Effector memory CD4-positive, alpha-beta T cell (primary cell): ENCODE measurements at regions not wholly inside any gene's neighbourhood (a gene's known extent, or its start where the extent isn't known, plus 50 kb on each side); places are given as distances from the start of the nearest gene placed in this dataset.
"Not testable (repeated sequence)": the region's sequence is repeated elsewhere in the genome, so short reads cannot be mapped to it uniquely, and the experiment has no call there.

Source experiments
- DNase-seq, 3 donors: peaks; one replicate each; pipeline ENCODE4 v3.0.0-alpha.2; 2020
- H3K27ac ChIP-seq: 2 replicates; pipeline ENCODE4 v1.7.0; 2013; ENCODE audit warnings: mild to moderate bottlenecking, low read length, moderate library complexity; ENCODE audit not compliant: insufficient read depth, poor library complexity, severe bottlenecking
- H3K27me3 ChIP-seq: replicated peaks from 2 replicates; pipeline ENCODE4 v1.7.0; 2013; ENCODE audit warnings: mild to moderate bottlenecking, low read length; ENCODE audit not compliant: insufficient read depth, control insufficient read depth, poor library complexity, severe bottlenecking
- H3K36me3 ChIP-seq: 2 replicates; pipeline ENCODE4 v1.7.0; 2013; ENCODE audit warnings: mild to moderate bottlenecking, low read length, moderate library complexity; ENCODE audit not compliant: control insufficient read depth, insufficient read depth
- H3K4me1 ChIP-seq: 2 replicates; pipeline ENCODE4 v1.7.0; 2013; ENCODE audit warnings: low read length, mild to moderate bottlenecking; ENCODE audit not compliant: control insufficient read depth, insufficient read depth, poor library complexity, severe bottlenecking
- H3K4me3 ChIP-seq: 2 replicates; pipeline ENCODE4 v1.7.0; 2013; ENCODE audit warnings: low read length, low read depth, mild to moderate bottlenecking; ENCODE audit not compliant: insufficient read depth, poor library complexity, severe bottlenecking
- H3K9me3 ChIP-seq: 2 replicates; pipeline ENCODE4 v1.7.0; 2013; ENCODE audit warnings: mild to moderate bottlenecking, low read length, moderate library complexity; ENCODE audit not compliant: control insufficient read depth

- DNase-seq, result no peak
- Histone ChIP-seq H3K36me3 (no peaks in the 10 kb centered on the region), H3K27ac (no peak overlapping the region), H3K27me3 (no peaks in the 10 kb centered on the region), H3K4me3 (no peak overlapping the region), H3K4me1 (no peaks in the 10 kb centered on the region), H3K9me3 (no peaks in the 10 kb centered on the region)
Measured at GRCh38 chr7:15816835-15817426, 130.4 kb upstream of the MEOX2 start.

- Histone ChIP-seq H3K4me3 (no peak overlapping the region), H3K4me1 (no peaks in the 10 kb centered on the region), H3K27ac (no peak overlapping the region)
Measured at GRCh38 chr7:15813448-15813847, 127.0 kb upstream of the MEOX2 start.

GRCh38 chr7:15810383-15810782 is 123.9 kb upstream of the MEOX2 start:
- H3K27ac ChIP-seq, H3K36me3 ChIP-seq, H3K4me1 ChIP-seq, H3K9me3 ChIP-seq, H3K27me3 ChIP-seq, H3K4me3 ChIP-seq, DNase-seq: not testable (repeated sequence)

More at GRCh38 chr7:15813448-15813847, 127.0 kb upstream of the MEOX2 start:
- H3K9me3 ChIP-seq, result no peaks in the 10 kb centered on the region
- no peaks in the 10 kb centered on the region for H3K27me3 ChIP-seq
- no peak for DNase-seq
- no peaks in the 10 kb centered on the region for H3K36me3 ChIP-seq

GRCh38 chr7:15809936-15810335 is 123.5 kb upstream of the MEOX2 start:
- H3K4me1 ChIP-seq, H3K36me3 ChIP-seq, H3K4me3 ChIP-seq, H3K9me3 ChIP-seq, H3K27me3 ChIP-seq, H3K27ac ChIP-seq, DNase-seq: not testable (repeated sequence)

- Histone ChIP-seq H3K27me3 (no peaks in the 10 kb centered on the region), H3K27ac (no peak overlapping the region), H3K9me3 (no peaks in the 10 kb centered on the region), H3K4me1 (no peaks in the 10 kb centered on the region), H3K36me3 (no peaks in the 10 kb centered on the region), H3K4me3 (no peak overlapping the region)
- no peak for DNase-seq
Measured at GRCh38 chr7:15805891-15806290, 119.4 kb upstream of the MEOX2 start.

GRCh38 chr7:15802425-15802824 is 115.9 kb upstream of the MEOX2 start:
- Histone ChIP-seq H3K27ac (no peak overlapping the region), H3K9me3 (no peaks in the 10 kb centered on the region), H3K4me1 (no peaks in the 10 kb centered on the region), H3K27me3 (no peaks in the 10 kb centered on the region), H3K4me3 (no peak overlapping the region), H3K36me3 (no peaks in the 10 kb centered on the region)
- no peak for DNase-seq

GRCh38 chr7:15801551-15801950 is 115.1 kb upstream of the MEOX2 start:
- Histone ChIP-seq H3K27me3 (no peaks in the 10 kb centered on the region), H3K4me1 (no peaks in the 10 kb centered on the region), H3K9me3 (no peaks in the 10 kb centered on the region), H3K36me3 (no peaks in the 10 kb centered on the region), H3K27ac (no peak overlapping the region), H3K4me3 (no peak overlapping the region)
- no peak for DNase-seq

GRCh38 chr7:15801041-15801440 is 114.6 kb upstream of the MEOX2 start:
- DNase-seq, result no peak
- Histone ChIP-seq H3K27me3 (no peaks in the 10 kb centered on the region), H3K4me3 (no peak overlapping the region), H3K9me3 (no peaks in the 10 kb centered on the region), H3K36me3 (no peaks in the 10 kb centered on the region), H3K4me1 (no peaks in the 10 kb centered on the region), H3K27ac (no peak overlapping the region)

- no peaks in the 10 kb centered on the region for H3K27me3 ChIP-seq
- H3K36me3 ChIP-seq, result no peaks in the 10 kb centered on the region
- no peak overlapping the region for H3K27ac ChIP-seq
- H3K9me3 ChIP-seq, result no peaks in the 10 kb centered on the region
- DNase-seq, result no peak
- H3K4me1 ChIP-seq, result no peaks in the 10 kb centered on the region
- H3K4me3 ChIP-seq, result no peak overlapping the region
Measured at GRCh38 chr7:15798081-15798480, 111.6 kb upstream of the MEOX2 start.

- H3K9me3 ChIP-seq, result no peaks in the 10 kb centered on the region
- no peak overlapping the region for H3K27ac ChIP-seq
- DNase-seq, result no peak
- no peaks in the 10 kb centered on the region for H3K4me1 ChIP-seq
- H3K27me3 ChIP-seq, result no peaks in the 10 kb centered on the region
- no peak overlapping the region for H3K4me3 ChIP-seq
- H3K36me3 ChIP-seq, result no peaks in the 10 kb centered on the region
Measured at GRCh38 chr7:15795393-15795792, 108.9 kb upstream of the MEOX2 start.
